WTC11 (cell line): ENCODE measurements at regions not wholly inside any gene's neighbourhood (a gene's known extent, or its start where the extent isn't known, plus 50 kb on each side); places are given as distances from the start of the nearest gene placed in this dataset.

ENCODE experiments used
- ATAC-seq: fragments of 200-7000 bp; cut with Tn5 transposase; 2 replicates; pipeline ENCODE4 v1.10.0; 2021; ENCODE audit warnings: mild to moderate bottlenecking, moderate library complexity
- CTCF ChIA-PET: fragments of 300-600 bp; sonication (Branson Sonifier 250); formaldehyde crosslinking; loops from one replicate; lab custom pipeline; 2021; ENCODE audit warnings: antibody characterized with exemption; lab: Charles Lee
- POLR2A ChIA-PET: fragments of 350-600 bp; sonication (Branson Sonifier 250); formaldehyde crosslinking; loops from one replicate; lab custom pipeline; 2021; ENCODE audit warnings: antibody characterized with exemption; lab: Charles Lee
- DNase-seq: peaks from one replicate; pipeline ENCODE4 v3.0.0; 2021; ENCODE audit warnings: low spot score
- H3K27ac Mint-ChIP-seq: 2 replicates; pipeline ENCODE4 v1.8.0; 2021; ENCODE audit warnings: mixed read lengths
- H3K27me3 Mint-ChIP-seq: 2 replicates; pipeline ENCODE4 v1.8.0; 2021; ENCODE audit warnings: low read depth, mild to moderate bottlenecking, moderate library complexity, mixed read lengths
- H3K36me3 Mint-ChIP-seq: 2 replicates; pipeline ENCODE4 v1.8.0; 2021; ENCODE audit warnings: mixed read lengths
- H3K4me1 Mint-ChIP-seq: 2 replicates; pipeline ENCODE4 v1.8.0; 2022; ENCODE audit warnings: mixed read lengths
- H3K4me3 Mint-ChIP-seq: 2 replicates; pipeline ENCODE4 v1.8.0; 2021; ENCODE audit warnings: mild to moderate bottlenecking, moderate library complexity, mixed read lengths
- H3K9me3 Mint-ChIP-seq: 2 replicates; pipeline ENCODE4 v1.8.0; 2021; ENCODE audit warnings: mixed read lengths
- AR ChIP-seq: fragments of 250-450 bp; sonication (Bioruptor Pico); IDR thresholded peaks from 2 replicates; pipeline ENCODE4 v1.9.0; 2021; ENCODE audit warnings: mild to moderate bottlenecking
- CDX4 ChIP-seq: fragments of 250-450 bp; sonication (Bioruptor Pico); IDR thresholded peaks from 2 replicates; pipeline ENCODE4 v1.9.0; 2021; ENCODE audit warnings: moderate library complexity, mild to moderate bottlenecking, inconsistent platforms, borderline replicate concordance
- CREM ChIP-seq: sonication (generic); formaldehyde crosslinking; IDR thresholded peaks from 2 replicates; pipeline ENCODE4 v1.8.1; 2022; ENCODE audit warnings: mild to moderate bottlenecking, missing genetic modification reagents, moderate library complexity
- ELF4 ChIP-seq: sonication (generic); formaldehyde crosslinking; IDR thresholded peaks from 2 replicates; pipeline ENCODE4 v1.8.1; 2022; ENCODE audit warnings: low read depth, mild to moderate bottlenecking, moderate library complexity, missing genetic modification reagents
- NFYB ChIP-seq: sonication (generic); formaldehyde crosslinking; conservative IDR thresholded peaks from 2 replicates; pipeline ENCODE4 v1.8.0; 2022; ENCODE audit warnings: low read depth, missing genetic modification reagents
- NR3C1 ChIP-seq: sonication (generic); formaldehyde crosslinking; conservative IDR thresholded peaks from 2 replicates; pipeline ENCODE4 v1.8.1; 2023; ENCODE audit warnings: low read depth, mild to moderate bottlenecking, missing genetic modification reagents
- PRDM15 ChIP-seq: sonication (generic); formaldehyde crosslinking; IDR thresholded peaks from 2 replicates; pipeline ENCODE4 v1.8.0; 2022; ENCODE audit warnings: missing genetic modification reagents
- SOX15 ChIP-seq: fragments of 250-450 bp; sonication (Bioruptor Pico); IDR thresholded peaks from 2 replicates; pipeline ENCODE4 v1.9.0; 2021; ENCODE audit warnings: mild to moderate bottlenecking
- TEAD1 ChIP-seq: sonication (generic); formaldehyde crosslinking; IDR thresholded peaks from 2 replicates; pipeline ENCODE4 v1.8.0; 2022; ENCODE audit warnings: mild to moderate bottlenecking, missing genetic modification reagents
- ZBTB21 ChIP-seq: sonication (generic); formaldehyde crosslinking; IDR thresholded peaks from 2 replicates; pipeline ENCODE4 v1.8.1; 2023; ENCODE audit warnings: mild to moderate bottlenecking, missing genetic modification reagents, borderline replicate concordance
- ZNF396 ChIP-seq: fragments of 250-450 bp; sonication (Bioruptor Pico); IDR thresholded peaks from 2 replicates; pipeline ENCODE4 v1.8.0; 2021; ENCODE audit warnings: mild to moderate bottlenecking, moderate library complexity, borderline replicate concordance
- ZSCAN18 ChIP-seq: fragments of 250-450 bp; sonication (Bioruptor Pico); IDR thresholded peaks from 2 replicates; pipeline ENCODE4 v2.1.2; 2022; ENCODE audit warnings: mild to moderate bottlenecking, moderate library complexity

- ATAC-seq: no peak
Observed at GRCh38 chrX:116239944-116240840, 69.6 kb downstream of the AGTR2 start.

More at GRCh38 chrX:116239944-116240840, 69.6 kb downstream of the AGTR2 start:
- Mint-ChIP-seq H3K36me3 (peaks cover 5% of the 10 kb centered on the region; the same call in 1 of the 2 replicates), H3K27ac (no peak overlapping the region), H3K9me3 (0 out of 2 replicates have a peak, but pooled peaks cover 3% of the 10 kb centered on the region), H3K4me1 (peaks cover 7% of the 10 kb centered on the region), H3K4me3 (no peak overlapping the region), H3K27me3 (peaks cover 9% of the 10 kb centered on the region; the same call in 1 of the 2 replicates)
- no peak for DNase-seq
- POLR2A ChIA-PET: no interaction called here
- CTCF ChIA-PET: no interaction called here
- TF ChIP-seq ZSCAN18 (CRISPR knock-in tag) (no peak), ELF4 (CRISPR knock-in tag) (no peak), ZNF396 (CRISPR knock-in tag) (no peak), PRDM15 (no peak), NFYB (CRISPR knock-in tag) (no peak), ZBTB21 (CRISPR knock-in tag) (no peak), NR3C1 (no peak), SOX15 (CRISPR knock-in tag) (no peak), AR (CRISPR knock-in tag) (no peak), CREM (CRISPR knock-in tag) (no peak), CDX4 (CRISPR knock-in tag) (no peak), TEAD1 (CRISPR knock-in tag) (no peak)
